H9 (cell line): ENCODE measurements at regions not wholly inside any gene's neighbourhood (a gene's known extent, or its start where the extent isn't known, plus 50 kb on each side); places are given as distances from the start of the nearest gene placed in this dataset.

Source experiments
- DNase-seq: peaks from one replicate; pipeline ENCODE4 v3.0.0-alpha.2; 2017
- H2AFZ ChIP-seq: one replicate; pipeline ENCODE4 v1.6.1; 2013; ENCODE audit warnings: mild to moderate bottlenecking, low read length, control low read depth, moderate library complexity
- H2AK5ac ChIP-seq: 2 replicates; pipeline ENCODE4 v1.6.1; 2013; ENCODE audit warnings: low read length, control low read depth, mixed read lengths; ENCODE audit not compliant: insufficient read length
- H2BK120ac ChIP-seq: one replicate; pipeline ENCODE4 v1.6.1; 2013; ENCODE audit warnings: low read depth, mild to moderate bottlenecking, low read length, control low read depth, inconsistent platforms; ENCODE audit not compliant: poor library complexity, severe bottlenecking
- H2BK12ac ChIP-seq: 2 replicates; pipeline ENCODE4 v1.6.1; 2013; ENCODE audit warnings: low read length, control low read depth, mixed read lengths, low read depth; ENCODE audit not compliant: insufficient read length
- H2BK15ac ChIP-seq: 2 replicates; pipeline ENCODE4 v1.6.1; 2013; ENCODE audit warnings: low read depth, low read length, control low read depth
- H2BK20ac ChIP-seq: one replicate; pipeline ENCODE4 v1.6.1; 2013; ENCODE audit warnings: low read depth, mild to moderate bottlenecking, low read length, control low read depth, inconsistent platforms; ENCODE audit not compliant: poor library complexity, severe bottlenecking
- H2BK5ac ChIP-seq: 2 replicates; pipeline ENCODE4 v1.6.1; 2013; ENCODE audit warnings: low read length, control low read depth, mixed read lengths; ENCODE audit not compliant: insufficient read length
- H3K14ac ChIP-seq: 2 replicates; pipeline ENCODE4 v1.6.1; 2013; ENCODE audit warnings: low read length, control low read depth; ENCODE audit not compliant: insufficient read depth
- H3K18ac ChIP-seq: 2 replicates; pipeline ENCODE4 v1.6.1; 2013; ENCODE audit warnings: low read depth, mild to moderate bottlenecking, mixed read lengths, low read length, control low read depth; ENCODE audit not compliant: insufficient read length
- H3K23ac ChIP-seq: 2 replicates; pipeline ENCODE4 v1.6.1; 2013; ENCODE audit warnings: low read length, control low read depth, mixed read lengths, low read depth; ENCODE audit not compliant: insufficient read length
- H3K23me2 ChIP-seq: 2 replicates; pipeline ENCODE4 v1.6.1; 2013; ENCODE audit warnings: low read depth, mild to moderate bottlenecking, mixed read lengths, low read length, control low read depth; ENCODE audit not compliant: insufficient read length, poor library complexity, severe bottlenecking
- H3K27ac ChIP-seq: 2 replicates; pipeline ENCODE4 v1.5.1; 2013; ENCODE audit warnings: low read length, control low read depth, mixed read lengths, low read depth; ENCODE audit not compliant: insufficient read length
- H3K27me3 ChIP-seq: 2 replicates; pipeline ENCODE4 v1.6.1; 2013; ENCODE audit warnings: low read length, control low read depth, inconsistent platforms; ENCODE audit not compliant: insufficient read depth
- H3K4ac ChIP-seq: 2 replicates; pipeline ENCODE4 v1.6.1; 2013; ENCODE audit warnings: low read depth, mild to moderate bottlenecking, control low read depth, inconsistent platforms, low read length, moderate library complexity
- H3K4me1 ChIP-seq: 2 replicates; pipeline ENCODE4 v1.6.1; 2013; ENCODE audit warnings: low read length, control low read depth, inconsistent platforms; ENCODE audit not compliant: insufficient read depth
- H3K4me2 ChIP-seq: 2 replicates; pipeline ENCODE4 v1.6.1; 2013; ENCODE audit warnings: low read length, control low read depth, mixed read lengths; ENCODE audit not compliant: insufficient read length, insufficient read depth
- H3K56ac ChIP-seq: 2 replicates; pipeline ENCODE4 v1.6.1; 2013; ENCODE audit warnings: low read depth, mild to moderate bottlenecking, mixed read lengths, low read length, control low read depth; ENCODE audit not compliant: insufficient read length
- H3K79me1 ChIP-seq: 2 replicates; pipeline ENCODE4 v1.6.1; 2013; ENCODE audit warnings: low read depth, mild to moderate bottlenecking, moderate library complexity, low read length, control low read depth, inconsistent platforms; ENCODE audit not compliant: insufficient read depth, poor library complexity, severe bottlenecking
- H3K79me2 ChIP-seq: 2 replicates; pipeline ENCODE4 v1.6.1; 2013; ENCODE audit warnings: low read length, control low read depth, inconsistent platforms; ENCODE audit not compliant: insufficient read depth
- H3K9ac ChIP-seq: 2 replicates; pipeline ENCODE4 v1.6.1; 2013; ENCODE audit warnings: low read length, control low read depth, mixed read lengths; ENCODE audit not compliant: insufficient read length; ENCODE audit errors: extremely low read depth
- H3K9me3 ChIP-seq: one replicate; pipeline ENCODE4 v1.6.1; 2013; ENCODE audit warnings: low read depth, low read length, inconsistent platforms; ENCODE audit not compliant: control insufficient read depth
- H3T11ph ChIP-seq: one replicate; pipeline ENCODE4 v1.6.1; 2013; ENCODE audit warnings: mild to moderate bottlenecking, low read length, control low read depth, inconsistent platforms
- H4K20me1 ChIP-seq: one replicate; pipeline ENCODE4 v1.6.1; 2013; ENCODE audit not compliant: control insufficient read depth, insufficient read length, insufficient read depth
- H4K5ac ChIP-seq: 2 replicates; pipeline ENCODE4 v1.6.1; 2013; ENCODE audit warnings: low read depth, mild to moderate bottlenecking, mixed read lengths, low read length, control low read depth; ENCODE audit not compliant: insufficient read length
- H4K8ac ChIP-seq: replicated peaks from 2 replicates; pipeline ENCODE4 v1.6.1; 2013; ENCODE audit warnings: low read length, control low read depth, mixed read lengths, low read depth; ENCODE audit not compliant: insufficient read length
- H4K91ac ChIP-seq: 2 replicates; pipeline ENCODE4 v1.6.1; 2013; ENCODE audit warnings: low read depth, mild to moderate bottlenecking, moderate library complexity, mixed read lengths, low read length, control low read depth; ENCODE audit not compliant: insufficient read length
- H3K27ac Mint-ChIP-seq, 3 experiments: 2 replicates in 2 of 3; 3 replicates in 1 of 3; pipeline ENCODE4 v1.8.0; 2020 to 2021; ENCODE audit warnings: mixed read lengths in 3 of 3, mild to moderate bottlenecking in 1 of 3, moderate library complexity in 1 of 3
- H3K27me3 Mint-ChIP-seq: 2 replicates; pipeline ENCODE4 v1.8.0; 2021; ENCODE audit warnings: low read depth, mild to moderate bottlenecking, moderate library complexity, mixed read lengths
- H3K36me3 Mint-ChIP-seq, 3 experiments: 2 replicates in 2 of 3; 3 replicates in 1 of 3; pipeline ENCODE4 v1.8.0; 2020 to 2021; ENCODE audit warnings: low read depth in 3 of 3, mixed read lengths in 3 of 3; ENCODE audit not compliant: insufficient read depth in 1 of 3
- H3K4me1 Mint-ChIP-seq, 2 experiments: 2 replicates each; pipeline ENCODE4 v1.8.0; 2020; ENCODE audit warnings: mixed read lengths in 2 of 2
- H3K4me3 Mint-ChIP-seq, 2 experiments: 2 replicates in 1 of 2; 3 replicates in 1 of 2; pipeline ENCODE4 v1.8.0; 2020 to 2021; ENCODE audit warnings: mild to moderate bottlenecking in 2 of 2, mixed read lengths in 2 of 2, moderate library complexity in 1 of 2
- H3K9me3 Mint-ChIP-seq, 2 experiments: 2 replicates in 1 of 2; 3 replicates in 1 of 2; pipeline ENCODE4 v1.8.0; 2020; ENCODE audit warnings: mild to moderate bottlenecking in 2 of 2, mixed read lengths in 2 of 2, moderate library complexity in 1 of 2
- WGBS: extraction: QIAGEN DNeasy Blood & Tissue Kit; methylation state at CpG from one replicate; pipeline ENCODE4 v1.1.7; 2013; ENCODE audit warnings: missing lambda C conversion rate, low lambda C conversion rate, mixed read lengths; ENCODE audit not compliant: insufficient read length; ENCODE audit errors: extremely low coverage; 5-methylcytosine and 5-hydroxymethylcytosine counted together
- TF ChIP-seq, protein P1 (sequence below): fragments of 200-600 bp; sonication (generic); conservative IDR thresholded peaks from 3 replicates; pipeline ENCODE4 v1.8.0; 2021; ENCODE audit warnings: antibody characterized with exemption, mild to moderate bottlenecking

GRCh38 chr2:117137371-117137770, 677.1 kb upstream of the DDX18 start:
- Histone ChIP-seq H3K27me3 (no peaks in the 10 kb centered on the region), H4K91ac (no peak overlapping the region), H3T11ph (no peak overlapping the region), H2BK5ac (no peak overlapping the region), H3K4me2 (no peak overlapping the region), H4K20me1 (no peaks in the 10 kb centered on the region), H3K14ac (no peak overlapping the region), H2AK5ac (no peak overlapping the region), H2BK20ac (no peak overlapping the region), H3K23me2 (no peaks in the 10 kb centered on the region), H4K8ac (no peak overlapping the region), H3K79me1 (no peaks in the 10 kb centered on the region), H2BK12ac (no peak overlapping the region), H3K9me3 (no peaks in the 10 kb centered on the region), H2BK15ac (no peak overlapping the region), H3K18ac (no peak overlapping the region), H2BK120ac (no peak overlapping the region), H3K4me1 (no peaks in the 10 kb centered on the region), H3K23ac (no peak overlapping the region), H3K4ac (no peak overlapping the region), H3K27ac (no peak overlapping the region), H4K5ac (no peak overlapping the region), H2AFZ (no peak overlapping the region), H3K9ac (no peak overlapping the region), H3K56ac (no peak overlapping the region), H3K79me2 (no peaks in the 10 kb centered on the region)
- TF ChIP-seq, protein P1, sequence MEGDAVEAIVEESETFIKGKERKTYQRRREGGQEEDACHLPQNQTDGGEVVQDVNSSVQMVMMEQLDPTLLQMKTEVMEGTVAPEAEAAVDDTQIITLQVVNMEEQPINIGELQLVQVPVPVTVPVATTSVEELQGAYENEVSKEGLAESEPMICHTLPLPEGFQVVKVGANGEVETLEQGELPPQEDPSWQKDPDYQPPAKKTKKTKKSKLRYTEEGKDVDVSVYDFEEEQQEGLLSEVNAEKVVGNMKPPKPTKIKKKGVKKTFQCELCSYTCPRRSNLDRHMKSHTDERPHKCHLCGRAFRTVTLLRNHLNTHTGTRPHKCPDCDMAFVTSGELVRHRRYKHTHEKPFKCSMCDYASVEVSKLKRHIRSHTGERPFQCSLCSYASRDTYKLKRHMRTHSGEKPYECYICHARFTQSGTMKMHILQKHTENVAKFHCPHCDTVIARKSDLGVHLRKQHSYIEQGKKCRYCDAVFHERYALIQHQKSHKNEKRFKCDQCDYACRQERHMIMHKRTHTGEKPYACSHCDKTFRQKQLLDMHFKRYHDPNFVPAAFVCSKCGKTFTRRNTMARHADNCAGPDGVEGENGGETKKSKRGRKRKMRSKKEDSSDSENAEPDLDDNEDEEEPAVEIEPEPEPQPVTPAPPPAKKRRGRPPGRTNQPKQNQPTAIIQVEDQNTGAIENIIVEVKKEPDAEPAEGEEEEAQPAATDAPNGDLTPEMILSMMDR, result no peak
- no CpG with 5 or more reads among the region's 2 CpGs for WGBS
- H3K4me1 Mint-ChIP-seq, result no peaks in the 10 kb centered on the region; a peak in 1 of 4 replicates
- DNase-seq, result no peak
- H3K4me3 Mint-ChIP-seq, result no peak overlapping the region
- no peaks in the 10 kb centered on the region for H3K9me3 Mint-ChIP-seq
- no peaks in the 10 kb centered on the region for H3K36me3 Mint-ChIP-seq
- H3K27ac Mint-ChIP-seq, result no peak overlapping the region
- no peaks in the 10 kb centered on the region for H3K27me3 Mint-ChIP-seq
